Keratinocyte (primary cell): ENCODE measurements at regions not wholly inside any gene's neighbourhood (a gene's known extent, or its start where the extent isn't known, plus 50 kb on each side); places are given as distances from the start of the nearest gene placed in this dataset.

Experiments used
- CTCF ChIP-seq, 3 experiments: IDR thresholded peaks in 1 of 3; conservative IDR thresholded peaks in 1 of 3; optimal IDR thresholded peaks in 1 of 3; 2 replicates in 2 of 3; 3 replicates in 1 of 3; pipeline versions ENCODE3 to v1.5.1; 2011; ENCODE audit warnings: low read length in 3 of 3, mild to moderate bottlenecking in 3 of 3, moderate library complexity in 2 of 3, control low read depth in 1 of 3, inconsistent platforms in 1 of 3; ENCODE audit not compliant: insufficient read depth in 2 of 3; ENCODE audit errors: extremely low read depth in 1 of 3
- EZH2 ChIP-seq: IDR thresholded peaks from one replicate; pipeline ENCODE4 v1.6.1; 2012; ENCODE audit warnings: inconsistent platforms, mild to moderate bottlenecking, low read length, moderate library complexity

- no peak for TF ChIP-seq CTCF (optimal IDR thresholded peaks at IDR 0.05 in 1 of 3, IDR thresholded peaks at IDR 0.05 in 1 of 3, conservative IDR thresholded peaks at IDR 0.05 in 1 of 3; ENCODE audit: extremely low read depth in 1 of 3, insufficient read depth in 2 of 3, low read length in 3 of 3)
- TF ChIP-seq EZH2 = no peak
These were observed 70.8 kb upstream of the EEPD1 start for GRCh38 chr7:36082216-36082615.
